Mesendoderm (in vitro differentiated cells): ENCODE measurements at regions not wholly inside any gene's neighbourhood (a gene's known extent, or its start where the extent isn't known, plus 50 kb on each side); places are given as distances from the start of the nearest gene placed in this dataset.

ENCODE experiments used
- DNase-seq: peaks from one replicate; pipeline ENCODE4 v3.0.0; 2013
- H2AK5ac ChIP-seq: 2 replicates; pipeline ENCODE4 v1.6.1; 2013; ENCODE audit warnings: low read length, inconsistent platforms
- H2BK120ac ChIP-seq: 2 replicates; pipeline ENCODE4 v1.6.1; 2013; ENCODE audit warnings: low read depth, mild to moderate bottlenecking, low read length, moderate library complexity, mixed read lengths
- H2BK15ac ChIP-seq: replicated peaks from 2 replicates; pipeline ENCODE4 v1.6.1; 2013; ENCODE audit warnings: low read depth, mild to moderate bottlenecking, moderate library complexity
- H2BK5ac ChIP-seq: 2 replicates; pipeline ENCODE4 v1.6.1; 2013; ENCODE audit warnings: low read length, inconsistent platforms
- H3K18ac ChIP-seq: 2 replicates; pipeline ENCODE4 v1.6.1; 2013; ENCODE audit warnings: mild to moderate bottlenecking, low read length, mixed read lengths
- H3K23ac ChIP-seq: one replicate; pipeline ENCODE4 v1.6.1; 2013; ENCODE audit warnings: low read length
- H3K27ac ChIP-seq: 2 replicates; pipeline ENCODE4 v1.5.1; 2013; ENCODE audit warnings: low read depth, mild to moderate bottlenecking, inconsistent platforms, low read length, moderate library complexity
- H3K27me3 ChIP-seq: 2 replicates; pipeline ENCODE4 v1.6.1; 2013; ENCODE audit warnings: low read length, control low read depth, mild to moderate bottlenecking, inconsistent platforms; ENCODE audit not compliant: insufficient read depth, poor library complexity
- H3K36me3 ChIP-seq: 2 replicates; pipeline ENCODE4 v1.6.1; 2013; ENCODE audit warnings: low read length, inconsistent platforms; ENCODE audit not compliant: control insufficient read depth, insufficient read depth
- H3K4ac ChIP-seq: one replicate; pipeline ENCODE4 v1.6.1; 2013; ENCODE audit warnings: low read depth, mild to moderate bottlenecking, low read length, moderate library complexity
- H3K4me1 ChIP-seq: 2 replicates; pipeline ENCODE4 v1.6.1; 2013; ENCODE audit warnings: low read depth, low read length, inconsistent platforms; ENCODE audit not compliant: control insufficient read depth
- H3K4me2 ChIP-seq: 2 replicates; pipeline ENCODE4 v1.6.1; 2013; ENCODE audit warnings: low read length
- H3K4me3 ChIP-seq: 2 replicates; pipeline ENCODE4 v1.5.1; 2013; ENCODE audit warnings: mild to moderate bottlenecking, low read length
- H3K56ac ChIP-seq: one replicate; pipeline ENCODE4 v1.6.1; 2013; ENCODE audit warnings: low read length
- H3K79me1 ChIP-seq: 2 replicates; pipeline ENCODE4 v1.6.1; 2013; ENCODE audit warnings: low read length, inconsistent platforms
- H3K79me2 ChIP-seq: 2 replicates; pipeline ENCODE4 v1.6.1; 2013; ENCODE audit warnings: mild to moderate bottlenecking, low read length; ENCODE audit not compliant: control insufficient read depth, insufficient read depth
- H3K9ac ChIP-seq: 2 replicates; pipeline ENCODE4 v1.6.1; 2013; ENCODE audit warnings: low read length, inconsistent platforms
- H4K5ac ChIP-seq: one replicate; pipeline ENCODE4 v1.6.1; 2013; ENCODE audit warnings: low read length
- H4K8ac ChIP-seq: one replicate; pipeline ENCODE4 v1.6.1; 2013; ENCODE audit warnings: low read depth, mild to moderate bottlenecking, control low read depth, low read length, moderate library complexity
- WGBS: extraction: QIAGEN DNeasy Blood & Tissue Kit; methylation state at CpG from one replicate; pipeline ENCODE4 v1.1.7; 2013; ENCODE audit warnings: low lambda C conversion rate, missing lambda C conversion rate; ENCODE audit not compliant: insufficient coverage; ENCODE audit errors: extremely low coverage; 5-methylcytosine and 5-hydroxymethylcytosine counted together

DNA sequence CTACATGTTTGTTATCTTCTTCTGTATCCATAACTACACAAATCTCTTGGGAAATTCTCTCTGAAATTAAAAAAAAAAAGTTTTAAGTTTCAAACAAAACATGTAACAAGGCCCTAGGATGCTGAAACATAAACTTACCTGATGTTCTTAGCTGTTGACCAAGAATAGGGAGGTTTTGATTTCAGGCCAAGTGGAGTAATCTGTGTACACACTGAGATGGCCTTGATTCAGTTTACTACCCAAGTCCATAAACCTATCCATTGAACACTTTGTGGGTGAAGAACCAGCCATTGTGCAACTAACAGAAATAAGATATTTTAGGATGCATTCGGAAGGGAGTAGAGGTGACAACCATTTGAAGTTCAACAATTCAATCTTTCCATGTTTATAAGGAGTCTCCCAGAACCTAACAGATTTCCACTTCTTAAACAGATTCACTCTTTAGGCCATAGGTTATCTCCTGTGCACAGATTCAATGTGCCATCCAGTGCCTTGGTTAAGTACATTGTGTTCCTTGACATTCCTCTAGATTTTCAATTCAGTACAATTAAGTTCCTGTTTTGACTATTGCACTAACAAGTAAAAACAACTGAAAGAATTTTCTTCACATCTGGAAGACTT is 143.1 kb downstream of the CRPPA start:
- Histone ChIP-seq H4K8ac (no peak overlapping the region), H3K36me3 (no peaks in the 10 kb centered on the region), H3K56ac (no peak overlapping the region), H3K23ac (no peak overlapping the region), H3K79me1 (no peaks in the 10 kb centered on the region), H3K27ac (no peak overlapping the region), H3K4me2 (no peak overlapping the region), H3K4me3 (no peak overlapping the region), H2AK5ac (no peak overlapping the region), H3K79me2 (no peaks in the 10 kb centered on the region), H2BK5ac (no peak overlapping the region), H3K4ac (no peak overlapping the region), H3K4me1 (peaks cover under 1% of the 10 kb centered on the region), H3K27me3 (no peaks in the 10 kb centered on the region), H4K5ac (no peak overlapping the region), H3K9ac (no peak overlapping the region), H3K18ac (no peak overlapping the region), H2BK15ac (no peak overlapping the region), H2BK120ac (no peak overlapping the region)
- no CpG with 5 or more reads among the region's 1 CpG for WGBS
- DNase-seq = no peak

DNA sequence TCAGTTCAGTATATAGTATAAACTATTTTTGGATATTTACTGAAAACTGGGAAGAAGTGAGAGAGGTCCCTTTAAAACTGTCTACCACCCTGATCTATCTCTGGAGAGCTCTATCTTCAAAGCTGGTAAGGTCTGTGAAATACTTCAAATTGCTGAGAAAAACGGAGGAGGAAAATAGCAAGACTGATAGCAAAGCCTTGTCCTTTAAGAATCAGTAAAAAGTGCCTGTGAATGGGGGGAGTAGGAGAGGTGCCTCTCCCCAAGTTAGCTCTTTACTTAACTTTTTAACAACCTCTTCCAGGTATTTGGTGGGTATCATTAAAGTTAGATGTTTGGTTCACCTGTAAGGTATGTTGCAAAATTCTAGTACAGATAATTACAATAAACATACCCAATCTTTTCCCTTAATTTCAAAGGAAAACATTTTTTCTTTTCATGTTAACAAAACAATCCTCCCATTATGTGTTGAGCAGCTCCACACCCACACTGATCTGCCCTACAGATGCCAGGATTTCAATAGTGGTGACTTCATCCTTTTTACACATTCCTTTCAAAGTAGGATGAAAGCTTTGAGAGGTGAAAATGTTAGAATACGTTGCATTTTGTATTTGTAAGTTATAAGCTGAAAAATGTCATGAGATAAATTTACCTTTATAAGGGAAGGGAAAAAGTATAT is 149.2 kb downstream of the CRPPA start:
- H3K79me2 ChIP-seq = no peaks in the 10 kb centered on the region
- H3K4me3 ChIP-seq = no peak overlapping the region
- no peak overlapping the region for H4K5ac ChIP-seq
- H3K4me2 ChIP-seq = no peak overlapping the region
- WGBS = no CpG with 5 or more reads among the region's 2 CpGs
- peak; percentile 95 for DNase-seq
- no peaks in the 10 kb centered on the region for H3K79me1 ChIP-seq
- H3K4ac ChIP-seq = no peak overlapping the region
- H3K23ac ChIP-seq = no peak overlapping the region
- H2BK5ac ChIP-seq = no peak overlapping the region
- no peak overlapping the region for H3K56ac ChIP-seq
- H3K27ac ChIP-seq = peak overlapping the region; percentile 48
- H2AK5ac ChIP-seq = no peak overlapping the region
- H3K27me3 ChIP-seq = no peaks in the 10 kb centered on the region
- H4K8ac ChIP-seq = no peak overlapping the region
- H2BK120ac ChIP-seq = no peak overlapping the region
- peak overlapping the region; percentile 84 for H3K18ac ChIP-seq
- no peak overlapping the region for H2BK15ac ChIP-seq
- H3K4me1 ChIP-seq = peaks cover 4% of the 10 kb centered on the region
- H3K36me3 ChIP-seq = no peaks in the 10 kb centered on the region
- no peak overlapping the region for H3K9ac ChIP-seq

DNA sequence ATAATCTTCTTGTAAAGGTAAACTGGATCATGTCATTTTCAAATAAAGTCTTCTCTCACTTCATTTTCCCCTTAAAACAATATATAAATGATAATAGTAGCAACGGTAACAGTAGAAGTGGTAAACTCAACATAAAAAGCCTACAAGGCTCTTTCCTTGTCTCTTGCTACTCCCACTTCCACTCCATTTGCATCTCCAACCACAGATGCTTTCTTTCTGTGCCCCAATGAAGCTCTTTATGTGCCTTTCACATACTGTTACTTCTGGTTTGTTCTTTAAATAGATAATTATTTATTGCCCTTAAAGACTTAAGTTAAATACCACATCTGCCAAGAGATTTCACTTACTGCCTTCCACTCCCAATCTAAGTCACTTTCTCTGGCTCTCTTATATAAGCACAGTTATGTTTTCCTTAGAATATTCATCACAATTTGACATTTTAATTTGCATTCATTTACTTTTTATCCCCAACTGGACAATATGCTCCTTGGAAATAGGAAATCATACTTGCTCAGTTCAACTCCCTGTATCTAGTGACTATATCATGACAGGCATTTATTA is 149.9 kb downstream of the CRPPA start:
- Histone ChIP-seq H2BK5ac (peak overlapping the region; percentile 91), H4K8ac (no peak overlapping the region), H3K79me2 (no peaks in the 10 kb centered on the region), H3K9ac (no peak overlapping the region), H2AK5ac (no peak overlapping the region), H3K27me3 (no peaks in the 10 kb centered on the region), H3K4ac (no peak overlapping the region), H4K5ac (no peak overlapping the region), H3K18ac (peak overlapping the region; percentile 80), H3K23ac (no peak overlapping the region), H3K27ac (peak overlapping the region; percentile 74), H3K4me2 (no peak overlapping the region), H3K4me1 (peaks cover 4% of the 10 kb centered on the region), H3K36me3 (no peaks in the 10 kb centered on the region), H2BK120ac (peak overlapping the region; percentile 61), H3K4me3 (no peak overlapping the region), H2BK15ac (no peak overlapping the region), H3K56ac (no peak overlapping the region), H3K79me1 (no peaks in the 10 kb centered on the region)
- peak; percentile 26 for DNase-seq
- WGBS = no CpG with 5 or more reads among the region's 1 CpG

DNA sequence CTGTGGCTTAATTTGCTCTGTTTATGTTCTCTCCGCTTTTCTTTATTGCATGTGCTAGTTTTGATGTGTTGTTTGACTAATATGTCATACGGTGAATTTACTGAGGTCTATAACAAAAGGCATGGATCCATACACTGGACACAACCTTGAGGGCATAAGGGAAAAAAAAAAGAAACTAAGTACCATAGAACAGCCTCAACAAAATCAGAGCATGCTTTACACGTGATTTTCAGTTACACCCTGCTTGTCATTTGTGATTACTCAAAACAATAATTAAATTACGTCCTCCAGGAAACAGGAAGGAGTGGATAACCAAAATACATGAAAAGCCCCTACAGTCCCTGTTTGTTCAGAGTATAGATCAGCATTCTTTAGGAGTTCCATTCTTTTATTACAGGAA is 150.5 kb downstream of the CRPPA start:
- H3K23ac ChIP-seq = no peak overlapping the region
- H3K79me1 ChIP-seq = no peaks in the 10 kb centered on the region
- H2BK120ac ChIP-seq = no peak overlapping the region
- no peak overlapping the region for H3K9ac ChIP-seq
- no peaks in the 10 kb centered on the region for H3K36me3 ChIP-seq
- H3K56ac ChIP-seq = no peak overlapping the region
- H3K18ac ChIP-seq = no peak overlapping the region
- H3K27ac ChIP-seq = no peak overlapping the region
- no peak overlapping the region for H3K4ac ChIP-seq
- no peak overlapping the region for H2BK15ac ChIP-seq
- no peak overlapping the region for H3K4me3 ChIP-seq
- no peak overlapping the region for H4K8ac ChIP-seq
- no CpG with 5 or more reads among the region's 4 CpGs for WGBS
- peaks cover 4% of the 10 kb centered on the region for H3K4me1 ChIP-seq
- H3K79me2 ChIP-seq = no peaks in the 10 kb centered on the region
- no peaks in the 10 kb centered on the region for H3K27me3 ChIP-seq
- peak overlapping the region; percentile 26 for H2BK5ac ChIP-seq
- DNase-seq = peak; percentile 16
- no peak overlapping the region for H4K5ac ChIP-seq
- H2AK5ac ChIP-seq = no peak overlapping the region
- no peak overlapping the region for H3K4me2 ChIP-seq

DNA sequence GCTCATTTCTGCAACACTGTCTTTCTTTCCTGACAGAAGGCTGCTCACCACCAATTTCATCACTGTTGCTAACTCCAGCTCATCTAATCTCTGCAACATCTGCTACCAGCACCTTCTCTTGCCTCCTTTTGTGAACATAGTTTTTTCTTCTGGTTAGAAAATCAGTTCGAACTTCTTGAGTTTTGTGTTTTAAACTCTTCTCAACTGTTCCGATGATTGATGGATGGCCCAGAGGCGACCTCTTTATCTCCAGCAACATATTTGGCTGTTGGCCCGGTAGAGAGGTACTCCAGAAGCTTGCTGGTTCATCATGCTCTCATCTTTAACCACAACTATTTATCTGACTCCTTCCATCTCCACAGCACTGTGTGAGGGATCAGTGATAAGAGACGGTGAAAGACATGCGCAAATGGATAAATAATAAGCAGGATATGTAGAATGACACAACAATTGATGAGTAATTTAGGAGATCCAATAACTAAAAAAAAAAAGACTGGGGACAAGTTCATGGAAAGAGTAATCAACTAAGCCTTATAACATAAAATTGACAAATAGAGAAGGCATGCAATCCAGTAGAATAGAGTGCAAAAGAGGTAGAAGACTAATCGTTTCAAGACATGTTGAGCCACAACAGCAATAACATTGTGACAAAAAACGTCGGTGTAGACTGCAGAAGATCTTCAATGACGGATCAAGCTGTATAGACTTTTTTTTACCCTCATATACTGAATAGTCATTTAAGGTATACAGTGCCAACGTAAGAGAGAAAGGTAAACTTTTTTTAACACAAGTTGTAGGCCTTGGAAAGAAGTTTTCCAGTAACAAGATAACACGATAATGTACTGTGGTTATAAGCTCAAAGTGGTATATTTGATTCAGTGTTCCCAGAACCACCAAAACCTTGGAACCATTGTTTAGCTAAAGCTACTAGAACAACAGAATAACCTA is 152.2 kb downstream of the CRPPA start:
- WGBS = no CpG with 5 or more reads among the region's 12 CpGs
- H3K27ac ChIP-seq = no peak overlapping the region
- DNase-seq = peak; percentile 14

More for the DNA sequence above, 152.2 kb downstream of the CRPPA start:
- Histone ChIP-seq H3K79me2 (no peaks in the 10 kb centered on the region), H3K27me3 (no peaks in the 10 kb centered on the region), H3K4me2 (no peak overlapping the region), H3K36me3 (no peaks in the 10 kb centered on the region), H4K5ac (no peak overlapping the region), H3K56ac (no peak overlapping the region), H2BK15ac (no peak overlapping the region), H3K4me3 (no peak overlapping the region), H3K4ac (peak overlapping the region; percentile 36), H3K18ac (no peak overlapping the region), H3K23ac (no peak overlapping the region), H3K79me1 (no peaks in the 10 kb centered on the region), H3K9ac (no peak overlapping the region), H2AK5ac (no peak overlapping the region), H4K8ac (no peak overlapping the region), H3K4me1 (peaks cover 4% of the 10 kb centered on the region), H2BK120ac (peak overlapping the region; percentile 61), H2BK5ac (peak overlapping the region; percentile 14)
